NCI-H524 (cell line): ENCODE measurements at regions not wholly inside any gene's neighbourhood (a gene's known extent, or its start where the extent isn't known, plus 50 kb on each side); places are given as distances from the start of the nearest gene placed in this dataset.

Experiments
- DNase-seq, 2 experiments: peaks; one replicate each; lab custom pipeline; 2025; lab: John Stamatoyannopoulos, UW

GRCh38 chr1:101317590-101317989, 80.8 kb downstream of the S1PR1 start:
- DNase-seq = no peak

- DNase-seq = no peak
Observed at GRCh38 chr1:101323535-101323934, 86.7 kb downstream of the S1PR1 start.

- DNase-seq = no peak
Observed at GRCh38 chr1:101325144-101325543, 88.3 kb downstream of the S1PR1 start.

GRCh38 chr1:101330427-101331130, 93.8 kb downstream of the S1PR1 start:
- DNase-seq = no peak

GRCh38 chr1:101331794-101332193, 95.0 kb downstream of the S1PR1 start:
- DNase-seq = no peak

- no peak for DNase-seq
Observed at GRCh38 chr1:101332633-101333032, 95.8 kb downstream of the S1PR1 start.

- no peak for DNase-seq
Observed at GRCh38 chr1:101333186-101333585, 96.4 kb downstream of the S1PR1 start.

- DNase-seq = no peak
Observed at GRCh38 chr1:101337968-101338367, 101.1 kb downstream of the S1PR1 start.

- DNase-seq = no peak
Observed at GRCh38 chr1:101338714-101339430, 102.1 kb downstream of the S1PR1 start.

- DNase-seq = no peak
Observed at GRCh38 chr1:101344745-101345144, 107.9 kb downstream of the S1PR1 start.

- no peak for DNase-seq
Observed at GRCh38 chr1:101346419-101346818, 109.6 kb downstream of the S1PR1 start.

- no peak for DNase-seq
Observed at GRCh38 chr1:101356013-101356412, 119.2 kb downstream of the S1PR1 start.

- no peak for DNase-seq
Observed at GRCh38 chr1:101356604-101357443, 120.0 kb downstream of the S1PR1 start.

- DNase-seq = peak; percentile 37 to 70
Observed at GRCh38 chr1:101357444-101357986, 120.7 kb downstream of the S1PR1 start.

GRCh38 chr1:101360506-101360905, 123.7 kb downstream of the S1PR1 start:
- DNase-seq = no peak

- DNase-seq = no peak
Observed at GRCh38 chr1:101363891-101364318, 127.1 kb downstream of the S1PR1 start.

GRCh38 chr1:101364370-101365120, 127.7 kb downstream of the S1PR1 start:
- DNase-seq = no peak

- no peak for DNase-seq
Observed at GRCh38 chr1:101365186-101365585, 128.4 kb downstream of the S1PR1 start.

- no peak for DNase-seq
Observed at GRCh38 chr1:101365878-101366277, 129.1 kb downstream of the S1PR1 start.

- DNase-seq = no peak
Observed at GRCh38 chr1:101366513-101367215, 129.8 kb downstream of the S1PR1 start.

GRCh38 chr1:101367630-101368029, 130.8 kb downstream of the S1PR1 start:
- DNase-seq = peak in 1 of 2 experiments; percentile 50
